ENCODE measurements at regions not wholly inside any gene's neighbourhood (a gene's known extent, or its start where the extent isn't known, plus 50 kb on each side); places are given as distances from the start of the nearest gene placed in this dataset.

DNA sequence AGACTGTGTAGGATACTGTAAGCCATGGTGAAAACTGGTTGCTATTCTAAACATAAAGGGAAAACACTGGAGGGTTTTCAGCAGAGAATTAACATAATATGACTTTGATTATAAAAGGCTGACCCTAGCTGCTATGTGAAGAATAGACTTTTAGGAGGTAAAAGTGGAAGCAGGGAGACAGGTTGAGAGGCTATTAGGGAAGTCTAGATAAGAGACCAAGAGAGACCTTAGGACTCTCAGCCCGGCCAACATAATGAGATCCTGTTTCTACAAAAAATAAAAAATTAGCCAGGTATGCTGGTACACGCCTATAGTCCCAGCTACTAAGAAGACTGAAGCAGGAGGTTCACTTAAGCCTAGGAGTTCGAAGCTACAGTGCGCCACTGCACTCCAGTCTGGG is 393.2 kb upstream of the PMFBP1 start:
- Histone ChIP-seq H3K27ac (no peak overlapping the region), H3K36me3 (no peaks in the 10 kb centered on the region), H3K27me3 (no peaks in the 10 kb centered on the region), H3K4me1 (no peaks in the 10 kb centered on the region), H3K4me3 (no peak overlapping the region), H3K9me3 (no peaks in the 10 kb centered on the region)
- no peak for ATAC-seq
- TF ChIP-seq EP300 (IDR thresholded peaks at IDR 0.05) = no peak
- TF ChIP-seq POLR2A (IDR thresholded peaks at IDR 0.05) = no peak
- TF ChIP-seq, protein P1, sequence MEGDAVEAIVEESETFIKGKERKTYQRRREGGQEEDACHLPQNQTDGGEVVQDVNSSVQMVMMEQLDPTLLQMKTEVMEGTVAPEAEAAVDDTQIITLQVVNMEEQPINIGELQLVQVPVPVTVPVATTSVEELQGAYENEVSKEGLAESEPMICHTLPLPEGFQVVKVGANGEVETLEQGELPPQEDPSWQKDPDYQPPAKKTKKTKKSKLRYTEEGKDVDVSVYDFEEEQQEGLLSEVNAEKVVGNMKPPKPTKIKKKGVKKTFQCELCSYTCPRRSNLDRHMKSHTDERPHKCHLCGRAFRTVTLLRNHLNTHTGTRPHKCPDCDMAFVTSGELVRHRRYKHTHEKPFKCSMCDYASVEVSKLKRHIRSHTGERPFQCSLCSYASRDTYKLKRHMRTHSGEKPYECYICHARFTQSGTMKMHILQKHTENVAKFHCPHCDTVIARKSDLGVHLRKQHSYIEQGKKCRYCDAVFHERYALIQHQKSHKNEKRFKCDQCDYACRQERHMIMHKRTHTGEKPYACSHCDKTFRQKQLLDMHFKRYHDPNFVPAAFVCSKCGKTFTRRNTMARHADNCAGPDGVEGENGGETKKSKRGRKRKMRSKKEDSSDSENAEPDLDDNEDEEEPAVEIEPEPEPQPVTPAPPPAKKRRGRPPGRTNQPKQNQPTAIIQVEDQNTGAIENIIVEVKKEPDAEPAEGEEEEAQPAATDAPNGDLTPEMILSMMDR (IDR thresholded peaks at IDR 0.05) = no peak
- no peak for TF ChIP-seq POLR2AphosphoS5 (IDR thresholded peaks at IDR 0.05)
- WGBS, 2 donors (ENCODE audit: low coverage in 1 of 2) = 95 to 96% methylated on average over 4 of the region's 4 CpGs

DNA sequence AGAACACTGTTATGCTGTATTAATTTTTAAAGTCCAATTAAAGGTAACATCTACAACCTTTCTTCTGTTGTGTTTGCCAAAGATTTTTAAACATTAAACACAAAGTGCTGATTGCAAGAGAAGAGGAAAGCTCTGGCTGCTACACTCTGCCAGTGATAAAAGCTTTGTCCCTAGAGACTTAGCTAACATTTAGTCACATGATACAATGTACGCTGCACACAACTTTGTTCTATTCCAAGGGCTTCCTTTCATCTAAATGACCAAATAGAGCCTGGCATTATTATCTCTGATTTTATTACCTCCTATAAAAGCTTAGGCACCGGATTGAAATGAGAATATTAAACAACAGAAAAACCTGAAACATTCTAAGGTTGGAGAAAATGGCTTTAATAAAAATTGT is 388.7 kb upstream of the PMFBP1 start:
- Histone ChIP-seq H3K4me3 (no peak overlapping the region), H3K36me3 (no peaks in the 10 kb centered on the region), H3K4me1 (no peaks in the 10 kb centered on the region), H3K9me3 (no peaks in the 10 kb centered on the region), H3K27me3 (no peaks in the 10 kb centered on the region), H3K27ac (no peak overlapping the region)
- ATAC-seq = no peak
- 18 to 54% methylated on average over 2 of the region's 2 CpGs for WGBS, 2 donors (ENCODE audit: low coverage in 1 of 2)
- TF ChIP-seq, protein P1 (IDR thresholded peaks at IDR 0.05) = no peak
- TF ChIP-seq POLR2AphosphoS5 (IDR thresholded peaks at IDR 0.05) = no peak
- TF ChIP-seq POLR2A (IDR thresholded peaks at IDR 0.05) = no peak
- TF ChIP-seq EP300 (IDR thresholded peaks at IDR 0.05) = no peak

DNA sequence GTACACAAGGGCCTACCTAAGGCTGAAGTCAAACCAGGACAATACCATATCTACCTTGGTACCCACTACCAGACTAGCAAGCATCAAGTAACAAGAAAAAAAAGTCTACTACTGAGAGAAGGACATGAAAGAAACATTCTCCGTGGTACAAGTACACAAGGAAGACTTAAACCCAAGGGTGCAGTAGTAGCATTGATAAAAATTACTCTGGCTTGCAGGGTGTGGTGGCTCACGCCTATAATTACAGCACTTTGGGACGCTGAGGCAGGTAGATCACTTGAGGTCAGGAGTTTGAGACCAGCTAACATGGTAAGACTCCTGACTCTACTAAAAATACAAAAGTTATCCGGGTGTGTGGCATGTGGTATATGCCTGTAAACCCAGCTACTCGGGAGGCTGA is 386.5 kb upstream of the PMFBP1 start:
- Histone ChIP-seq H3K27me3 (no peaks in the 10 kb centered on the region), H3K36me3 (no peaks in the 10 kb centered on the region), H3K9me3 (no peaks in the 10 kb centered on the region), H3K4me3 (no peak overlapping the region), H3K4me1 (no peaks in the 10 kb centered on the region), H3K27ac (no peak overlapping the region)
- no peak for TF ChIP-seq POLR2AphosphoS5 (IDR thresholded peaks at IDR 0.05)
- no peak for TF ChIP-seq POLR2A (IDR thresholded peaks at IDR 0.05)
- TF ChIP-seq, protein P1 (IDR thresholded peaks at IDR 0.05) = no peak
- TF ChIP-seq EP300 (IDR thresholded peaks at IDR 0.05) = no peak
- 87 to 93% methylated on average over 3 of the region's 5 CpGs for WGBS, 2 donors (ENCODE audit: low coverage in 1 of 2)
- no peak for ATAC-seq

DNA sequence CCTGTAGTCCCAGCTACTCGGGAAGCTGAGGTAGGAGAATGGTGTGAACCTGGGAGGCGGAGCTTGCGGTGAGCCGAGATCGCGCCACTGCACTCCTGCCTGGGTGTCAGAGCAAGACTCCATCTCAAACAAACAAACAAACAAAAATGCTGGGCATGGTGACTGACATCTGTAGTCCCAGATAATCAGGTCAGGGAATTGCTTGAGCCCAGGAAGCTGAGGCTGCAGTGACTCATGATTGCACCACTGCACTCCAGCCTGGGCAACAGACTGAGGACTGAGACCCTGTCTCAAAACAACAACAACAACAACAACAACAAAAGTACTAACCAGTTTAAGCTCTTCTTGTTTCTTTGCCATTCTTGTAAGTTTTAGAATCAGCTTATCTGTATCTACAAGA is 383.0 kb upstream of the PMFBP1 start:
- H3K4me3 ChIP-seq = no peak overlapping the region
- no peaks in the 10 kb centered on the region for H3K4me1 ChIP-seq
- H3K27ac ChIP-seq = no peak overlapping the region
- no peak for ATAC-seq
- WGBS, 2 donors (ENCODE audit: low coverage in 1 of 2) = no CpG with 5 or more reads among the region's 6 CpGs
- TF ChIP-seq, protein P1 (IDR thresholded peaks at IDR 0.05) = no peak
- TF ChIP-seq EP300 (IDR thresholded peaks at IDR 0.05) (no peak), POLR2A (IDR thresholded peaks at IDR 0.05) (no peak), POLR2AphosphoS5 (IDR thresholded peaks at IDR 0.05) (no peak)
- H3K9me3 ChIP-seq = peaks cover 0 to 2% (median 0%) of the 10 kb centered on the region in 3 donors
- no peaks in the 10 kb centered on the region for H3K36me3 ChIP-seq
- H3K27me3 ChIP-seq = no peaks in the 10 kb centered on the region

DNA sequence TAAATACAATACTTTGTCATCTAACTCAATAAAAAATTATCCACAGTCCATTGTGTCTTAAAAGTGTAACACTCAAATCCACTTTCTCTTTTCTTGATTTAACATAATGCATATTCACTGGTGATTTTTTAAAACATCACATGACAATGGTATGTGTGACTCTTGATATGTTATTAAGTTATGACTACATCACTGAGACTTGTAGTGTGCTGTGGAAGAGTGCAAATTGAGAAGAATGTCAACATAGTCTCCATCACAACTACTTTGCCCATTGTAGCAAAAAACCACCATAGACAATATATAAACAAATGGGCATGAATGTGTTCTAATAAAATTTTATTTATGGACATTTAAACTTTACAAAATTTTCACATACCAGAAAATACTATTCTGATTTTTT is 380.7 kb upstream of the PMFBP1 start:
- ATAC-seq = no peak
- no peak overlapping the region for H3K4me3 ChIP-seq
- TF ChIP-seq POLR2A (IDR thresholded peaks at IDR 0.05) = no peak
- peaks cover 0 to 14% (median 0%) of the 10 kb centered on the region in 3 donors for H3K9me3 ChIP-seq
- H3K27me3 ChIP-seq = no peaks in the 10 kb centered on the region
- H3K36me3 ChIP-seq = no peaks in the 10 kb centered on the region
- no peaks in the 10 kb centered on the region for H3K4me1 ChIP-seq
- no peak overlapping the region for H3K27ac ChIP-seq

DNA sequence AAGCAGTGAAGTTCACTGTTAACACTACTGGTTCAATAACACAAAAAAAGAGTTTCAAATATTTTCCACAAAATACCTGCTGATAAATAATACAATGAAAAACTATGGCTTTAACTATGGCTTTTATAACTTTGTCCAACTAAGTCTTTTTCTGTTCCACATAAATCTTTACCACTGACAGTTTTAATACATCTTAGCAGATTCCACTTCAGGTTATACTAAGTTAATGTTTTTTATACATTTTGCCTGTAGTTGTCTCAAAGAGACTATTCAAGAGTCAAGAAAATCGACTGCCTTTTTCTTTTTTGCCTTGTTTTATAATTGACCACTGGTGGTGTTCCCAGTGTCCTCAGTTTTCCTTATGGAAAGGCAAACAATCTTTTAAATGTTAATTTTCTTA is 379.7 kb upstream of the PMFBP1 start:
- no peak for ATAC-seq
- 80 to 89% methylated on average over 1 of the region's 1 CpG for WGBS, 2 donors (ENCODE audit: low coverage in 1 of 2)
- TF ChIP-seq EP300 (IDR thresholded peaks at IDR 0.05) (no peak), POLR2A (IDR thresholded peaks at IDR 0.05) (no peak)
- TF ChIP-seq, protein P1 (IDR thresholded peaks at IDR 0.05) = no peak
- Histone ChIP-seq H3K4me1 (no peaks in the 10 kb centered on the region), H3K27ac (no peak overlapping the region), H3K36me3 (no peaks in the 10 kb centered on the region), H3K27me3 (no peaks in the 10 kb centered on the region), H3K9me3 (peaks cover 0 to 14% (median 0%) of the 10 kb centered on the region in 3 donors), H3K4me3 (no peak overlapping the region)
